ENCODE measurements at regions not wholly inside any gene's neighbourhood (a gene's known extent, or its start where the extent isn't known, plus 50 kb on each side); places are given as distances from the start of the nearest gene placed in this dataset.

DNA sequence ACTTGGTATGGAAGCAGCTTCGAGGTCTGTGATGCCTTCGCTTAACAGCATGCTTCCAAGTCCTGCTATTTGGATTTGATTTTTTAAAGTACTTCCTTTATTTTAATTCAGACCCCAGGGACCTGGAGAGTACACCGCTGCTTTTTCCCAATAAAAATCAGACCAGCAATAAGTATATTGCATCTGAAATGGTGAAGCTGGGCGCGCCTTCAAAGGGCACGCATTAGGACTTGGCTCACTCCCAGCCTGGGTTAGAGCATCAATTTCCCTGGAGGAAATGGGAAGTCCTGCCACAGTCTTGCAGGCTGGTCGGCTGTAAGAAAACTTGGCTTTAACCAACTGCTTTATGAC lies 325.1 kb downstream of the RRAGC start:
- Histone ChIP-seq H3K27me3 (ENCODE audit: insufficient read depth) (no peaks in the 10 kb centered on the region), H4K20me1 (replicated peaks; ENCODE audit: insufficient read depth) (no peaks in the 10 kb centered on the region), H3K36me3 (ENCODE audit: insufficient read depth) (no peaks in the 10 kb centered on the region), H3K9me2 (ENCODE audit: insufficient read depth) (no peaks in the 10 kb centered on the region), H3F3A (replicated peaks; ENCODE audit: low read depth) (no peaks in the 10 kb centered on the region), H3K4me2 (no peak overlapping the region), H3K27ac (ENCODE audit: low read depth) (no peak overlapping the region), H3K4me3 (no peak overlapping the region), H2AFZ (no peak overlapping the region), H3K79me2 (replicated peaks; ENCODE audit: insufficient read depth) (no peaks in the 10 kb centered on the region), H3K4me1 (ENCODE audit: insufficient read depth) (no peaks in the 10 kb centered on the region)
- TF ChIP-seq EZH2phosphoT487 (IDR thresholded peaks at IDR 0.05; ENCODE audit: unreplicated experiment) (no peak), ZNF114 (CRISPR knock-in tag; IDR thresholded peaks at IDR 0.05) (no peak), ZNF331 (CRISPR knock-in tag; IDR thresholded peaks at IDR 0.05; ENCODE audit: low read depth) (no peak), JUNB (IDR thresholded peaks at IDR 0.05; ENCODE audit: unreplicated experiment) (no peak), NANOG (IDR thresholded peaks at IDR 0.05; ENCODE audit: borderline replicate concordance) (no peak), STAT1 (IDR thresholded peaks at IDR 0.05; ENCODE audit: unreplicated experiment) (no peak), POLR2AphosphoS5 (IDR thresholded peaks at IDR 0.05; ENCODE audit: low read depth) (no peak)
- TF ChIP-seq, protein P1, sequence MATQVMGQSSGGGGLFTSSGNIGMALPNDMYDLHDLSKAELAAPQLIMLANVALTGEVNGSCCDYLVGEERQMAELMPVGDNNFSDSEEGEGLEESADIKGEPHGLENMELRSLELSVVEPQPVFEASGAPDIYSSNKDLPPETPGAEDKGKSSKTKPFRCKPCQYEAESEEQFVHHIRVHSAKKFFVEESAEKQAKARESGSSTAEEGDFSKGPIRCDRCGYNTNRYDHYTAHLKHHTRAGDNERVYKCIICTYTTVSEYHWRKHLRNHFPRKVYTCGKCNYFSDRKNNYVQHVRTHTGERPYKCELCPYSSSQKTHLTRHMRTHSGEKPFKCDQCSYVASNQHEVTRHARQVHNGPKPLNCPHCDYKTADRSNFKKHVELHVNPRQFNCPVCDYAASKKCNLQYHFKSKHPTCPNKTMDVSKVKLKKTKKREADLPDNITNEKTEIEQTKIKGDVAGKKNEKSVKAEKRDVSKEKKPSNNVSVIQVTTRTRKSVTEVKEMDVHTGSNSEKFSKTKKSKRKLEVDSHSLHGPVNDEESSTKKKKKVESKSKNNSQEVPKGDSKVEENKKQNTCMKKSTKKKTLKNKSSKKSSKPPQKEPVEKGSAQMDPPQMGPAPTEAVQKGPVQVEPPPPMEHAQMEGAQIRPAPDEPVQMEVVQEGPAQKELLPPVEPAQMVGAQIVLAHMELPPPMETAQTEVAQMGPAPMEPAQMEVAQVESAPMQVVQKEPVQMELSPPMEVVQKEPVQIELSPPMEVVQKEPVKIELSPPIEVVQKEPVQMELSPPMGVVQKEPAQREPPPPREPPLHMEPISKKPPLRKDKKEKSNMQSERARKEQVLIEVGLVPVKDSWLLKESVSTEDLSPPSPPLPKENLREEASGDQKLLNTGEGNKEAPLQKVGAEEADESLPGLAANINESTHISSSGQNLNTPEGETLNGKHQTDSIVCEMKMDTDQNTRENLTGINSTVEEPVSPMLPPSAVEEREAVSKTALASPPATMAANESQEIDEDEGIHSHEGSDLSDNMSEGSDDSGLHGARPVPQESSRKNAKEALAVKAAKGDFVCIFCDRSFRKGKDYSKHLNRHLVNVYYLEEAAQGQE (IDR thresholded peaks at IDR 0.05; ENCODE audit: unreplicated experiment), result no peak
- TF ChIP-seq, protein P2, sequence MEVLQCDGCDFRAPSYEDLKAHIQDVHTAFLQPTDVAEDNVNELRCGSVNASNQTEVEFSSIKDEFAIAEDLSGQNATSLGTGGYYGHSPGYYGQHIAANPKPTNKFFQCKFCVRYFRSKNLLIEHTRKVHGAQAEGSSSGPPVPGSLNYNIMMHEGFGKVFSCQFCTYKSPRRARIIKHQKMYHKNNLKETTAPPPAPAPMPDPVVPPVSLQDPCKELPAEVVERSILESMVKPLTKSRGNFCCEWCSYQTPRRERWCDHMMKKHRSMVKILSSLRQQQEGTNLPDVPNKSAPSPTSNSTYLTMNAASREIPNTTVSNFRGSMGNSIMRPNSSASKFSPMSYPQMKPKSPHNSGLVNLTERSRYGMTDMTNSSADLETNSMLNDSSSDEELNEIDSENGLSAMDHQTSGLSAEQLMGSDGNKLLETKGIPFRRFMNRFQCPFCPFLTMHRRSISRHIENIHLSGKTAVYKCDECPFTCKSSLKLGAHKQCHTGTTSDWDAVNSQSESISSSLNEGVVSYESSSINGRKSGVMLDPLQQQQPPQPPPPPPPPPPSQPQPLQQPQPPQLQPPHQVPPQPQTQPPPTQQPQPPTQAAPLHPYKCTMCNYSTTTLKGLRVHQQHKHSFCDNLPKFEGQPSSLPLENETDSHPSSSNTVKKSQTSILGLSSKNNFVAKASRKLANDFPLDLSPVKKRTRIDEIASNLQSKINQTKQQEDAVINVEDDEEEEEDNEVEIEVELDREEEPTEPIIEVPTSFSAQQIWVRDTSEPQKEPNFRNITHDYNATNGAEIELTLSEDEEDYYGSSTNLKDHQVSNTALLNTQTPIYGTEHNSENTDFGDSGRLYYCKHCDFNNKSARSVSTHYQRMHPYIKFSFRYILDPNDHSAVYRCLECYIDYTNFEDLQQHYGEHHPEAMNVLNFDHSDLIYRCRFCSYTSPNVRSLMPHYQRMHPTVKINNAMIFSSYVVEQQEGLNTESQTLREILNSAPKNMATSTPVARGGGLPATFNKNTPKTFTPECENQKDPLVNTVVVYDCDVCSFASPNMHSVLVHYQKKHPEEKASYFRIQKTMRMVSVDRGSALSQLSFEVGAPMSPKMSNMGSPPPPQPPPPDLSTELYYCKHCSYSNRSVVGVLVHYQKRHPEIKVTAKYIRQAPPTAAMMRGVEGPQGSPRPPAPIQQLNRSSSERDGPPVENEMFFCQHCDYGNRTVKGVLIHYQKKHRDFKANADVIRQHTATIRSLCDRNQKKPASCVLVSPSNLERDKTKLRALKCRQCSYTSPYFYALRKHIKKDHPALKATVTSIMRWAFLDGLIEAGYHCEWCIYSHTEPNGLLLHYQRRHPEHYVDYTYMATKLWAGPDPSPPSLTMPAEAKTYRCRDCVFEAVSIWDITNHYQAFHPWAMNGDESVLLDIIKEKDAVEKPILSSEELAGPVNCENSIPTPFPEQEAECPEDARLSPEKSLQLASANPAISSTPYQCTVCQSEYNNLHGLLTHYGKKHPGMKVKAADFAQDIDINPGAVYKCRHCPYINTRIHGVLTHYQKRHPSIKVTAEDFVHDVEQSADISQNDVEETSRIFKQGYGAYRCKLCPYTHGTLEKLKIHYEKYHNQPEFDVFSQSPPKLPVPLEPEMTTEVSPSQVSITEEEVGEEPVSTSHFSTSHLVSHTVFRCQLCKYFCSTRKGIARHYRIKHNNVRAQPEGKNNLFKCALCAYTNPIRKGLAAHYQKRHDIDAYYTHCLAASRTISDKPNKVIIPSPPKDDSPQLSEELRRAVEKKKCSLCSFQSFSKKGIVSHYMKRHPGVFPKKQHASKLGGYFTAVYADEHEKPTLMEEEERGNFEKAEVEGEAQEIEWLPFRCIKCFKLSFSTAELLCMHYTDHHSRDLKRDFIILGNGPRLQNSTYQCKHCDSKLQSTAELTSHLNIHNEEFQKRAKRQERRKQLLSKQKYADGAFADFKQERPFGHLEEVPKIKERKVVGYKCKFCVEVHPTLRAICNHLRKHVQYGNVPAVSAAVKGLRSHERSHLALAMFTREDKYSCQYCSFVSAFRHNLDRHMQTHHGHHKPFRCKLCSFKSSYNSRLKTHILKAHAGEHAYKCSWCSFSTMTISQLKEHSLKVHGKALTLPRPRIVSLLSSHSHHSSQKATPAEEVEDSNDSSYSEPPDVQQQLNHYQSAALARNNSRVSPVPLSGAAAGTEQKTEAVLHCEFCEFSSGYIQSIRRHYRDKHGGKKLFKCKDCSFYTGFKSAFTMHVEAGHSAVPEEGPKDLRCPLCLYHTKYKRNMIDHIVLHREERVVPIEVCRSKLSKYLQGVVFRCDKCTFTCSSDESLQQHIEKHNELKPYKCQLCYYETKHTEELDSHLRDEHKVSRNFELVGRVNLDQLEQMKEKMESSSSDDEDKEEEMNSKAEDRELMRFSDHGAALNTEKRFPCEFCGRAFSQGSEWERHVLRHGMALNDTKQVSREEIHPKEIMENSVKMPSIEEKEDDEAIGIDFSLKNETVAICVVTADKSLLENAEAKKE (CRISPR knock-in tag; IDR thresholded peaks at IDR 0.05), result no peak
- ATAC-seq (no peak), DNase-seq (ENCODE audit: low spot score) (no peak)
- Mint-ChIP-seq H3K36me3 (ENCODE audit: low read depth) (no peaks in the 10 kb centered on the region), H3K27ac (no peak overlapping the region), H3K4me1 (peaks cover 3% of the 10 kb centered on the region; the same call in 1 of the 3 replicates), H3K9me3 (no peaks in the 10 kb centered on the region), H3K27me3 (ENCODE audit: insufficient read depth, low read depth, poor library complexity) (peaks cover 3% of the 10 kb centered on the region), H3K4me3 (no peak overlapping the region)

All from GM23338 (cell line).